ENCODE measurements at regions not wholly inside any gene's neighbourhood (a gene's known extent, or its start where the extent isn't known, plus 50 kb on each side); places are given as distances from the start of the nearest gene placed in this dataset.

DNA sequence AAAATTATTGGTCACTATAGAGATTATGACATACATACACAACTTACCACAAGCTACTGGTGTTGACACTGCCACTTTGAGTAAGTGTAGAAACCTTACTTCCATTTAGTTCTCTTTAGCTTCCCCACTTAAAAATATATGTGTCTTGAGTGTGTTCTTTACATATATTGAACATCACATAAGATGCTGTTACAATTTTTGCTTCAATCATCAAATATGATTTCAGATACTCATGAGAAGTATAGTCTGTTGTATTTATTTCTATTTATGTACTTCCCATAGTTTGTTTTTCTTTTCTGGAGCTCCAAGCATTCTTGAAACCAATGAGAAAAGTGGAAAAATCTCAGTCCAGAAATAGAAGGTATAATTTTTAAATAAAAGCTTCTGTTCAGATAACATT, 102.7 kb upstream of the SDK1 start:
- TF ChIP-seq ARNT (IDR thresholded peaks at IDR 0.05) (no peak), ELF4 (IDR thresholded peaks at IDR 0.05) (no peak), FOXK2 (IDR thresholded peaks at IDR 0.05) (no peak)

Data from HEK293T (cell line).